ENCODE measurements at regions not wholly inside any gene's neighbourhood (a gene's known extent, or its start where the extent isn't known, plus 50 kb on each side); places are given as distances from the start of the nearest gene placed in this dataset.

DNA sequence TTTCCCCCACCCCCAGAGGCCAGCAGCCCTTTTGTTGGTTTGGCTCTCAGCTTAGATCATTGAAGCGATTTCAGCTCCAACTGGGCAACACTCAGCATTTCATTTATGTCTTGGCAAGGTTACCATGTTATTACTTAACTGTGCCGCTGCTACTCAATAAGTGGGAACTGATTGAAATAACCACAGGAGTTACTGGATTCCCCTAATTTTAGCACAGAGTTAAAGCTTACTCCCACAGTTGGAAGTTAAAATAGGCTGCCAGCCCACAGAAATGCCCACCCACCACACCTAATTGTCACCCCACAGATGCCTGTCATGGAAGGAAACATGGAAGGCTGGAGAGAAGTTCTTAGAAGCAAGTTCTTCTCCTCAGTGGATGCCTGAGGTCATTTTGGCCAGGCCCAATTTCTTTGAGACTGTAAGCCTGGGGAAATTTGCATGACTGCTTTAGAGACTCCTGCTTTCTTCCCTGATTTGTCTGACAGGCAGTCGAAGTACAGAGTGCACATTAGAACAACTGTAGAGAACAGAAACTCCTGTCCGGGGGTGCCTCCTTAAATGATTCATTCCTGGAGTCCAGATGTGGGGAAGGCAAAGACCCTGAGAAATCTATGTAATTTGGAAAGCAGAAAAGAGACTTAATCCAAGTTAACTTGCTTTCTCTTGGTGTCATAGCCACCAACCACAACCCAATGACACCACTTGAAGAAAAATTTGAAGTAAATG, 370.0 kb downstream of the ZSWIM6 start:
- no peak for TF ChIP-seq RAD21 (IDR thresholded peaks at IDR 0.05 in 1 of 2, conservative IDR thresholded peaks at IDR 0.05 in 1 of 2; ENCODE audit: low read depth in 2 of 2, low read length in 2 of 2)
- no peak for TF ChIP-seq EZH2 (IDR thresholded peaks at IDR 0.05; ENCODE audit: low read depth, low read length, severe bottlenecking)
- TF ChIP-seq POLR2A (IDR thresholded peaks at IDR 0.05; ENCODE audit: control extremely low read depth in 1 of 2, low read depth in 2 of 2, low read length in 2 of 2): no peak
- TF ChIP-seq EP300 (IDR thresholded peaks at IDR 0.05; ENCODE audit: borderline replicate concordance in 1 of 2, low read depth in 2 of 2, low read length in 2 of 2): no peak
- TF ChIP-seq ZNF274 (IDR thresholded peaks at IDR 0.05; ENCODE audit: borderline replicate concordance, extremely low read depth, low read length): no peak
- TF ChIP-seq, protein P1, sequence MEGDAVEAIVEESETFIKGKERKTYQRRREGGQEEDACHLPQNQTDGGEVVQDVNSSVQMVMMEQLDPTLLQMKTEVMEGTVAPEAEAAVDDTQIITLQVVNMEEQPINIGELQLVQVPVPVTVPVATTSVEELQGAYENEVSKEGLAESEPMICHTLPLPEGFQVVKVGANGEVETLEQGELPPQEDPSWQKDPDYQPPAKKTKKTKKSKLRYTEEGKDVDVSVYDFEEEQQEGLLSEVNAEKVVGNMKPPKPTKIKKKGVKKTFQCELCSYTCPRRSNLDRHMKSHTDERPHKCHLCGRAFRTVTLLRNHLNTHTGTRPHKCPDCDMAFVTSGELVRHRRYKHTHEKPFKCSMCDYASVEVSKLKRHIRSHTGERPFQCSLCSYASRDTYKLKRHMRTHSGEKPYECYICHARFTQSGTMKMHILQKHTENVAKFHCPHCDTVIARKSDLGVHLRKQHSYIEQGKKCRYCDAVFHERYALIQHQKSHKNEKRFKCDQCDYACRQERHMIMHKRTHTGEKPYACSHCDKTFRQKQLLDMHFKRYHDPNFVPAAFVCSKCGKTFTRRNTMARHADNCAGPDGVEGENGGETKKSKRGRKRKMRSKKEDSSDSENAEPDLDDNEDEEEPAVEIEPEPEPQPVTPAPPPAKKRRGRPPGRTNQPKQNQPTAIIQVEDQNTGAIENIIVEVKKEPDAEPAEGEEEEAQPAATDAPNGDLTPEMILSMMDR (IDR thresholded peaks at IDR 0.05; ENCODE audit: control extremely low read depth in 1 of 3, insufficient read depth in 1 of 3, low read depth in 1 of 3, low read length in 3 of 3): no peak
- TF ChIP-seq RXRA (IDR thresholded peaks at IDR 0.05; ENCODE audit: insufficient read depth, low read depth, low read length): no peak
- no peak for TF ChIP-seq CHD2 (IDR thresholded peaks at IDR 0.05; ENCODE audit: low read length)
- TF ChIP-seq TAF1 (IDR thresholded peaks at IDR 0.05; ENCODE audit: low read depth, low read length): no peak
- TF ChIP-seq, protein P2, sequence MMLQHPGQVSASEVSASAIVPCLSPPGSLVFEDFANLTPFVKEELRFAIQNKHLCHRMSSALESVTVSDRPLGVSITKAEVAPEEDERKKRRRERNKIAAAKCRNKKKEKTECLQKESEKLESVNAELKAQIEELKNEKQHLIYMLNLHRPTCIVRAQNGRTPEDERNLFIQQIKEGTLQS (IDR thresholded peaks at IDR 0.05; ENCODE audit: insufficient read depth, low read depth, low read length): no peak
